ENCODE measurements at regions not wholly inside any gene's neighbourhood (a gene's known extent, or its start where the extent isn't known, plus 50 kb on each side); places are given as distances from the start of the nearest gene placed in this dataset.

DNA sequence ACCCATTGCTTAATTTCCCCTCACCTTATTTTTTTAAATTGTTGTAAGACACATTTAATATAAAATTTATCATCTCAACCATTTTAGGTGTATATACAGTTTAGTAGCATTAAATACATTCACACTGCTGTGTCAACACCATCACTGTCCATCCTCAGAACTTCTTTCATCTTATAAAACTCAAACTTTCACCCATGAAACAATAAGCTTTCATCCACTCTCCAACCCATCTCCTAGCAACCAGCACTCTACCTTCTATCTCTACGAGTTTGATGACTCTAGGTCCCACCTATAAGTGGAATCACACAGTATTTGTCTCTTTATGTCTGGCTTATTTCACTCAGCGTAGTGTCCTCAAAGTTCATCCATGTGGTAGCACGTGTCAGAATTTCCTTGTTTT is 75.5 kb downstream of the TBX3 start:
- TF ChIP-seq CTCF (conservative IDR thresholded peaks at IDR 0.05; ENCODE audit: low read depth, low read length): no peak
- TF ChIP-seq EZH2 (IDR thresholded peaks at IDR 0.05; ENCODE audit: borderline replicate concordance, low read depth, low read length, poor library complexity, severe bottlenecking): no peak

All from A673 (cell line).